ENCODE measurements at regions not wholly inside any gene's neighbourhood (a gene's known extent, or its start where the extent isn't known, plus 50 kb on each side); places are given as distances from the start of the nearest gene placed in this dataset.

GRCh38 chr4:126755506-126755905, 877.3 kb upstream of the INTU start:
- Mint-ChIP-seq H3K9me3 (no peaks in the 10 kb centered on the region), H3K4me3 (no peak overlapping the region), H3K36me3 (no peaks in the 10 kb centered on the region), H3K27ac (no peak overlapping the region), H3K4me1 (peaks cover 2% of the 10 kb centered on the region), H3K27me3 (ENCODE audit: low read depth) (no peaks in the 10 kb centered on the region)
- TF ChIP-seq CTCF (IDR thresholded peaks at IDR 0.05; ENCODE audit: unreplicated experiment), result no peak
- no peak for DNase-seq (ENCODE audit: low spot score in 2 of 2, unreplicated experiment in 2 of 2)

- Mint-ChIP-seq H3K4me3 (no peak overlapping the region), H3K4me1 (no peaks in the 10 kb centered on the region), H3K9me3 (no peaks in the 10 kb centered on the region), H3K27ac (no peak overlapping the region), H3K36me3 (no peaks in the 10 kb centered on the region), H3K27me3 (ENCODE audit: low read depth) (no peaks in the 10 kb centered on the region)
- TF ChIP-seq CTCF (IDR thresholded peaks at IDR 0.05; ENCODE audit: unreplicated experiment), result no peak
- no peak for DNase-seq (ENCODE audit: low spot score in 2 of 2, unreplicated experiment in 2 of 2)
These were observed 876.5 kb upstream of the INTU start for GRCh38 chr4:126756050-126756829.

- Mint-ChIP-seq H3K27ac (no peak overlapping the region), H3K4me1 (no peaks in the 10 kb centered on the region), H3K36me3 (no peaks in the 10 kb centered on the region), H3K4me3 (no peak overlapping the region), H3K27me3 (ENCODE audit: low read depth) (no peaks in the 10 kb centered on the region), H3K9me3 (no peaks in the 10 kb centered on the region)
- DNase-seq (ENCODE audit: low spot score in 2 of 2, unreplicated experiment in 2 of 2), result no peak
- TF ChIP-seq CTCF (IDR thresholded peaks at IDR 0.05; ENCODE audit: unreplicated experiment), result no peak
These were observed 875.5 kb upstream of the INTU start for GRCh38 chr4:126757219-126757618.

- no peaks in the 10 kb centered on the region for H3K27me3 Mint-ChIP-seq (ENCODE audit: low read depth)
- no peak overlapping the region for H3K27ac Mint-ChIP-seq
- TF ChIP-seq CTCF (IDR thresholded peaks at IDR 0.05; ENCODE audit: unreplicated experiment), result no peak
- no peaks in the 10 kb centered on the region for H3K4me1 Mint-ChIP-seq
- no peaks in the 10 kb centered on the region for H3K36me3 Mint-ChIP-seq
- DNase-seq (ENCODE audit: low spot score in 2 of 2, unreplicated experiment in 2 of 2), result no peak
- peaks cover 6% of the 10 kb centered on the region for H3K9me3 Mint-ChIP-seq
- H3K4me3 Mint-ChIP-seq, result no peak overlapping the region
These were observed 874.3 kb upstream of the INTU start for GRCh38 chr4:126758493-126758892.

GRCh38 chr4:126761947-126762662, 870.7 kb upstream of the INTU start:
- H3K9me3 Mint-ChIP-seq, result peaks cover 7% of the 10 kb centered on the region
- no peak for TF ChIP-seq CTCF (IDR thresholded peaks at IDR 0.05; ENCODE audit: unreplicated experiment)
- no peaks in the 10 kb centered on the region for H3K27me3 Mint-ChIP-seq (ENCODE audit: low read depth)
- no peaks in the 10 kb centered on the region for H3K36me3 Mint-ChIP-seq
- H3K27ac Mint-ChIP-seq, result no peak overlapping the region
- no peak overlapping the region for H3K4me3 Mint-ChIP-seq
- DNase-seq (ENCODE audit: low spot score in 2 of 2, unreplicated experiment in 2 of 2), result no peak
- no peaks in the 10 kb centered on the region for H3K4me1 Mint-ChIP-seq
